ENCODE measurements at regions not wholly inside any gene's neighbourhood (a gene's known extent, or its start where the extent isn't known, plus 50 kb on each side); places are given as distances from the start of the nearest gene placed in this dataset.

- TF ChIP-seq CTCF (IDR thresholded peaks at IDR 0.05; ENCODE audit: low read depth, low read length, poor library complexity, severe bottlenecking) = no peak
- TF ChIP-seq EZH2phosphoT487 (IDR thresholded peaks at IDR 0.05; ENCODE audit: borderline replicate concordance, low read length) = no peak
These were observed 73.5 kb downstream of the MDH1 start for GRCh38 chr2:63662028-63662804.
